HEK293T (cell line): ENCODE measurements at regions not wholly inside any gene's neighbourhood (a gene's known extent, or its start where the extent isn't known, plus 50 kb on each side); places are given as distances from the start of the nearest gene placed in this dataset.

ENCODE experiments used
- ARNT ChIP-seq: fragments of 450-650 bp; IDR thresholded peaks from 2 replicates; pipeline ENCODE4 v1.6.1; 2017; ENCODE audit warnings: mild to moderate bottlenecking
- BHLHE40 ChIP-seq: fragments of 450-650 bp; IDR thresholded peaks from 2 replicates; pipeline ENCODE4 v1.6.1; 2016; ENCODE audit warnings: mild to moderate bottlenecking, moderate library complexity, borderline replicate concordance
- CTBP1 ChIP-seq: fragments of 450-650 bp; IDR thresholded peaks from 2 replicates; pipeline ENCODE4 v1.6.1; 2016; ENCODE audit warnings: borderline replicate concordance
- ELF4 ChIP-seq: fragments of 450-650 bp; IDR thresholded peaks from 2 replicates; pipeline ENCODE4 v1.6.1; 2017; ENCODE audit warnings: antibody characterized with exemption
- FOXA1 ChIP-seq: fragments of 450-650 bp; IDR thresholded peaks from 2 replicates; pipeline ENCODE4 v1.6.1; 2016; ENCODE audit warnings: mild to moderate bottlenecking
- FOXK2 ChIP-seq: fragments of 450-650 bp; IDR thresholded peaks from 2 replicates; pipeline ENCODE4 v1.6.1; 2016; ENCODE audit warnings: mild to moderate bottlenecking
- FOXM1 ChIP-seq: fragments of 450-650 bp; IDR thresholded peaks from 2 replicates; pipeline ENCODE4 v1.6.1; 2017; ENCODE audit warnings: mild to moderate bottlenecking, borderline replicate concordance
- L3MBTL2 ChIP-seq: fragments of 450-650 bp; conservative IDR thresholded peaks from 2 replicates; pipeline ENCODE4 v1.6.1; 2016; ENCODE audit warnings: mild to moderate bottlenecking
- LEF1 ChIP-seq: fragments of 450-650 bp; IDR thresholded peaks from 2 replicates; pipeline ENCODE4 v1.6.1; 2017; ENCODE audit warnings: mild to moderate bottlenecking, borderline replicate concordance
- NFRKB ChIP-seq: fragments of 450-650 bp; IDR thresholded peaks from 2 replicates; pipeline ENCODE4 v1.6.1; 2016; ENCODE audit warnings: mild to moderate bottlenecking, moderate library complexity
- PKNOX1 ChIP-seq: fragments of 450-650 bp; IDR thresholded peaks from 2 replicates; pipeline ENCODE4 v1.6.1; 2016
- SP1 ChIP-seq: fragments of 450-650 bp; IDR thresholded peaks from 2 replicates; pipeline ENCODE4 v1.6.1; 2017
- TARDBP ChIP-seq: fragments of 450-650 bp; IDR thresholded peaks from 2 replicates; pipeline ENCODE4 v1.6.1; 2016
- ZNF384 ChIP-seq: fragments of 450-650 bp; IDR thresholded peaks from 2 replicates; pipeline ENCODE4 v1.6.1; 2016

- TF ChIP-seq ARNT, result no peak
- TF ChIP-seq LEF1, result no peak
- TF ChIP-seq L3MBTL2, result no peak
- no peak for TF ChIP-seq FOXM1
- TF ChIP-seq NFRKB, result no peak
- no peak for TF ChIP-seq BHLHE40
- no peak for TF ChIP-seq PKNOX1
- no peak for TF ChIP-seq ZNF384
- no peak for TF ChIP-seq FOXK2
- no peak for TF ChIP-seq TARDBP
- no peak for TF ChIP-seq SP1
- TF ChIP-seq FOXA1, result no peak
- TF ChIP-seq CTBP1, result no peak
- TF ChIP-seq ELF4, result no peak
Measured at GRCh38 chr4:170398218-170398617, 308.5 kb upstream of the AADAT start.
